ENCODE measurements at regions not wholly inside any gene's neighbourhood (a gene's known extent, or its start where the extent isn't known, plus 50 kb on each side); places are given as distances from the start of the nearest gene placed in this dataset.
A peak's percentile ranks its signal among the peaks of the same experiment; 100 is the strongest.
"Not testable (repeated sequence)": the region's sequence is repeated elsewhere in the genome, so short reads cannot be mapped to it uniquely, and the experiment has no call there.

DNA sequence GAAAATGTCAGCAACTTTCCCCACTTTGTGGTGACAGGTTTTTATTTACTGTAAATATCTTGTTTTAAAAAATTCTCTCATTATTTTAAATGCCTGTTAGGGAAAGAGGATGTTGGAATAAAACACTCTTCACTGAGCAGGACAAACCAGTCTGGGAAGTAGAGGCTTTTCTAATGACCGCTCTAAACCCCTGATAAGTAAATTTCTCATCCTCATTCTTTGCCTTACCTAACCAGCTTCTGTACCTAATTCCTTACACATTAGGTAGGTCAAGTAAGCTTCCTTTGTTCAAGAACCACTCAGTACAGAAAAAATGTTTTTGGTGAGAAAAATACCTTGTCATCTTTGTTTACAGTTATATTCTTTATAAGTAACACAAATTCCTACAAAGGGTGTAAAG is 143.6 kb downstream of the GPR85 start:
- Histone ChIP-seq H3K36me3 (no peaks in the 10 kb centered on the region), H3K79me2 (ENCODE audit: low read depth) (peaks cover 12% of the 10 kb centered on the region), H3K9ac (no peak overlapping the region), H3K4me3 (no peak overlapping the region), H4K20me1 (ENCODE audit: low read depth) (peaks cover 11% of the 10 kb centered on the region), H3K27me3 (peaks cover 3% of the 10 kb centered on the region), H3K4me1 (peaks cover 3% of the 10 kb centered on the region), H3K9me3 (ENCODE audit: low read depth) (no peaks in the 10 kb centered on the region), H3K27ac (no peak overlapping the region), H3F3A (ENCODE audit: low read depth) (peaks cover 12% of the 10 kb centered on the region), H2AFZ (replicated peaks) (no peak overlapping the region), H3K4me2 (no peak overlapping the region)
- Mint-ChIP-seq H3K27me3 (ENCODE audit: insufficient read depth, low read depth) (no peaks in the 10 kb centered on the region), H3K4me1 (peaks cover 7% of the 10 kb centered on the region), H3K9me3 (no peaks in the 10 kb centered on the region), H3K27ac (no peak overlapping the region), H3K4me3 (no peak overlapping the region), H3K36me3 (no peaks in the 10 kb centered on the region)
- no peak for TF ChIP-seq EZH2 (IDR thresholded peaks at IDR 0.05)
- no peak for TF ChIP-seq EZH2phosphoT487 (IDR thresholded peaks at IDR 0.05)
- TF ChIP-seq, protein P1, sequence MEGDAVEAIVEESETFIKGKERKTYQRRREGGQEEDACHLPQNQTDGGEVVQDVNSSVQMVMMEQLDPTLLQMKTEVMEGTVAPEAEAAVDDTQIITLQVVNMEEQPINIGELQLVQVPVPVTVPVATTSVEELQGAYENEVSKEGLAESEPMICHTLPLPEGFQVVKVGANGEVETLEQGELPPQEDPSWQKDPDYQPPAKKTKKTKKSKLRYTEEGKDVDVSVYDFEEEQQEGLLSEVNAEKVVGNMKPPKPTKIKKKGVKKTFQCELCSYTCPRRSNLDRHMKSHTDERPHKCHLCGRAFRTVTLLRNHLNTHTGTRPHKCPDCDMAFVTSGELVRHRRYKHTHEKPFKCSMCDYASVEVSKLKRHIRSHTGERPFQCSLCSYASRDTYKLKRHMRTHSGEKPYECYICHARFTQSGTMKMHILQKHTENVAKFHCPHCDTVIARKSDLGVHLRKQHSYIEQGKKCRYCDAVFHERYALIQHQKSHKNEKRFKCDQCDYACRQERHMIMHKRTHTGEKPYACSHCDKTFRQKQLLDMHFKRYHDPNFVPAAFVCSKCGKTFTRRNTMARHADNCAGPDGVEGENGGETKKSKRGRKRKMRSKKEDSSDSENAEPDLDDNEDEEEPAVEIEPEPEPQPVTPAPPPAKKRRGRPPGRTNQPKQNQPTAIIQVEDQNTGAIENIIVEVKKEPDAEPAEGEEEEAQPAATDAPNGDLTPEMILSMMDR (IDR thresholded peaks at IDR 0.05) = no peak
- DNase-seq (ENCODE audit: low spot score) = no peak

DNA sequence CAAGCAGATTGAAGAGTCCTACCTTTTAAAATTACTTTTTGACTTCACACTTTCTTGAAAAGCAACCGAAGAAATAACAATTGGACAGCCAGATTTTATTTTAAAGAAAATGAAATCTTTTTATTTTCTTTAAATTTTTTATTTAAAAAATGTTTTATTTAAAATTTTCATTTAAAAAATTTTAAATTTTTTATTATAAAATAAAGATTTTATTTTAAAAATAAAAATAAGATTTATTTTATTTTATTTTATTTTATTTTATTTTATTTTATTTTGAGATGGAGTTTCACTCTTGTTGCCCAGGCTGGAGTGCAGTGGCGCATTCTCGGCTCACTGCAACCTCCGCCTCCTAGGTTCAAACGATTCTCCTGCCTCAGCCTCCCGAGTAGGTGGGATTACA is 144.5 kb downstream of the GPR85 start:
- Histone ChIP-seq H3F3A (ENCODE audit: low read depth) (peaks cover 12% of the 10 kb centered on the region), H4K20me1 (ENCODE audit: low read depth) (peaks cover 20% of the 10 kb centered on the region), H3K4me1 (peaks cover 12% of the 10 kb centered on the region), H3K79me2 (ENCODE audit: low read depth) (peaks cover 20% of the 10 kb centered on the region)
- not testable (repeated sequence) for H3K9ac ChIP-seq; DNase-seq (ENCODE audit: low spot score); H3K36me3 ChIP-seq; H3K9me3 ChIP-seq (ENCODE audit: low read depth); H2AFZ ChIP-seq (replicated peaks); H3K4me2 ChIP-seq; H3K4me3 Mint-ChIP-seq; H3K27ac Mint-ChIP-seq; H3K27me3 ChIP-seq; H3K36me3 Mint-ChIP-seq; H3K27me3 Mint-ChIP-seq (ENCODE audit: insufficient read depth, low read depth); H3K27ac ChIP-seq; H3K9me3 Mint-ChIP-seq; H3K4me3 ChIP-seq
- H3K4me1 Mint-ChIP-seq = peaks cover 12% of the 10 kb centered on the region

DNA sequence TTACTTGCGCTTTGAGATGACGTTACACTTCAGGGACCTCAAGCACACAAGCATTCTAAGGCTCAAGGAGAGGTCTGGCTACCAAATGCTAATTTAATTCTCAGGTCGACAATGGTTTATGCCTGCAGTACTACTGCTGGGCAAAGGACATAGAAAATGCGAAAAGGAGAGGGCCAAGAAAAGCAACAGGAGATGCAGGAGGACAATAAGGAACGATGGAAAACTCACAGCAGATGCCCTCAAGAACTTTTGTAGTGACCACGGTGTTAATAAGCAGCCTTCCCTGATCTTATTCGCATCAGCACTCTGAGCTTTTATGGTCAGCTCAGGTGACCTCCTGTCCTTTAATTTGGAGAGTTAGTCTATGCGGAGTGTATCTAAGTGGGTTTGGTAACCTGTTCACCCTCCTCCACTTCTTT is 146.3 kb downstream of the GPR85 start:
- Histone ChIP-seq H3K79me2 (ENCODE audit: low read depth) (peaks cover 38% of the 10 kb centered on the region), H3K27ac (peak overlapping the region; percentile 68), H3F3A (ENCODE audit: low read depth) (peaks cover 12% of the 10 kb centered on the region), H3K9ac (peak overlapping the region; percentile 59), H4K20me1 (ENCODE audit: low read depth) (peaks cover 38% of the 10 kb centered on the region), H3K4me2 (peak overlapping the region; percentile 75), H3K4me1 (peaks cover 25% of the 10 kb centered on the region), H3K4me3 (peak overlapping the region; percentile 71), H3K9me3 (ENCODE audit: low read depth) (no peaks in the 10 kb centered on the region), H3K27me3 (no peaks in the 10 kb centered on the region), H3K36me3 (no peaks in the 10 kb centered on the region), H2AFZ (replicated peaks) (peak overlapping the region; percentile 93)
- H3K27me3 Mint-ChIP-seq (ENCODE audit: insufficient read depth, low read depth) = peaks cover 2% of the 10 kb centered on the region
- H3K9me3 Mint-ChIP-seq = no peaks in the 10 kb centered on the region
- H3K4me3 Mint-ChIP-seq = peak overlapping the region; percentile 95
- no peak for DNase-seq (ENCODE audit: low spot score)
- TF ChIP-seq EZH2 (IDR thresholded peaks at IDR 0.05) = no peak
- TF ChIP-seq, protein P1 (IDR thresholded peaks at IDR 0.05) = no peak
- TF ChIP-seq EZH2phosphoT487 (IDR thresholded peaks at IDR 0.05) = no peak
- H3K36me3 Mint-ChIP-seq = peaks cover 2% of the 10 kb centered on the region
- peak overlapping the region; percentile 99 for H3K27ac Mint-ChIP-seq
- H3K4me1 Mint-ChIP-seq = peaks cover 20% of the 10 kb centered on the region

DNA sequence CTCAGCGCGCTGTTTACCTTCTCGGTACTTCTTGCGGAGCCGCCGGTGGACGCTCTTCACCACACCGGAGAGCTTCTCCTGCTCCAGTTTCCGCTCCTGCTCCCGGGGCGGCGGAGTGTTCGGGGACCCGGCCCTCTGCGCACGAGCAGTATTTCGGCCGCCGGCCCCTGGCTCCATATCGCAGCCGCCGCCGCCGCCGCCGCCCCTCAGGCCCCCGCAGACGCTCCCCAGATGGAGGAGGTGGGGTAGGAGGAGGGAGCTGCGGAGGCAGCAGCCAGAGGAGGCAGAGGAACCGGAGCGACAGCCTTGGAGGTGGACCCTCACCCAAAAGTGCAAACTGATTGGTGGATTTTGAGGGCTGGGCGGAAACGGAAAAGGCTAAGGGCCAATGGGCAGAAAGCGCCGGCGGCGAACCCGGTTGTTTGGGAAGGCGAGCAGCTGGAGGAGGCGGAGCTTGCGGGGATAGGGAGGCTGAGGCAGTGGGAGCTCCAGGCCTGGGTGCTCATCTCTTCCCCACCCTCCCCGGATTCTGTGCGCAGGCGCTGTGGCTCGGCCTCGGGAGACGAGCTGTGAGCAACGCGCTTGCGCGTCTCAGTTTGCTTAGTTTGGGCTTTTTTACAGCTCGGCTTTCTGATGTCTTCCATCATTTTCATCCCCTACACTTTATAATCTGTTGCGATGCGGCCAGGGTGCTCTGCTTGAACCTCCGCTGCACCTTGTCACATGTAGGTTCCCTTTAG is 146.9 kb downstream of the GPR85 start:
- peak; percentile 100 for DNase-seq (ENCODE audit: low spot score)
- Mint-ChIP-seq H3K27ac (peak overlapping the region; percentile 99), H3K4me1 (peaks cover 21% of the 10 kb centered on the region), H3K4me3 (peak overlapping the region; percentile 95), H3K27me3 (ENCODE audit: insufficient read depth, low read depth) (peaks cover 2% of the 10 kb centered on the region), H3K36me3 (peaks cover 5% of the 10 kb centered on the region), H3K9me3 (no peaks in the 10 kb centered on the region)
- peak overlapping the region; percentile 74 for H3K9ac ChIP-seq
- H4K20me1 ChIP-seq (ENCODE audit: low read depth) = peaks cover 44% of the 10 kb centered on the region
- peaks cover 12% of the 10 kb centered on the region for H3F3A ChIP-seq (ENCODE audit: low read depth)
- H3K36me3 ChIP-seq = no peaks in the 10 kb centered on the region
- TF ChIP-seq EZH2 (IDR thresholded peaks at IDR 0.05) (no peak), EZH2phosphoT487 (IDR thresholded peaks at IDR 0.05) (no peak)
- TF ChIP-seq, protein P1 (IDR thresholded peaks at IDR 0.05) = no peak
- H3K4me1 ChIP-seq = peaks cover 25% of the 10 kb centered on the region
- H3K4me2 ChIP-seq = peak overlapping the region; percentile 91
- peak overlapping the region; percentile 78 for H3K27ac ChIP-seq
- H2AFZ ChIP-seq (replicated peaks) = peak overlapping the region; percentile 93
- peak overlapping the region; percentile 71 for H3K4me3 ChIP-seq
- no peaks in the 10 kb centered on the region for H3K27me3 ChIP-seq
- peaks cover 44% of the 10 kb centered on the region for H3K79me2 ChIP-seq (ENCODE audit: low read depth)
- H3K9me3 ChIP-seq (ENCODE audit: low read depth) = no peaks in the 10 kb centered on the region
